Stomach (tissue), 4 donors: ENCODE measurements at regions not wholly inside any gene's neighbourhood (a gene's known extent, or its start where the extent isn't known, plus 50 kb on each side); places are given as distances from the start of the nearest gene placed in this dataset.

ENCODE experiments used
- EP300 ChIP-seq: sonication (generic); formaldehyde crosslinking; IDR thresholded peaks from one replicate; pipeline ENCODE4 v1.6.1; 2017; ENCODE audit warnings: antibody characterized with exemption
- POLR2A ChIP-seq, 4 donors: fragments of 450-650 bp; IDR thresholded peaks; one replicate each; pipeline ENCODE4 v1.6.1; 2016; ENCODE audit warnings: antibody characterized with exemption in 4 of 4, control low read depth in 2 of 4, mild to moderate bottlenecking in 1 of 4, moderate library complexity in 1 of 4
- POLR2AphosphoS5 ChIP-seq, 3 donors: sonication (generic); formaldehyde crosslinking; IDR thresholded peaks; one replicate each; pipeline ENCODE4 v1.6.1; 2016; ENCODE audit warnings: antibody characterized with exemption in 3 of 3
- TF ChIP-seq, protein P1 (sequence below), 7 experiments: fragments of 450-650 bp in 4 of 7; fragments of 200-600 bp in 3 of 7; sonication (generic) in 3 of 7; IDR thresholded peaks; one replicate each; pipeline ENCODE4 v1.5.1; 2016 to 2019; ENCODE audit warnings: antibody characterized with exemption in 7 of 7, control low read depth in 2 of 7, mild to moderate bottlenecking in 1 of 7

DNA sequence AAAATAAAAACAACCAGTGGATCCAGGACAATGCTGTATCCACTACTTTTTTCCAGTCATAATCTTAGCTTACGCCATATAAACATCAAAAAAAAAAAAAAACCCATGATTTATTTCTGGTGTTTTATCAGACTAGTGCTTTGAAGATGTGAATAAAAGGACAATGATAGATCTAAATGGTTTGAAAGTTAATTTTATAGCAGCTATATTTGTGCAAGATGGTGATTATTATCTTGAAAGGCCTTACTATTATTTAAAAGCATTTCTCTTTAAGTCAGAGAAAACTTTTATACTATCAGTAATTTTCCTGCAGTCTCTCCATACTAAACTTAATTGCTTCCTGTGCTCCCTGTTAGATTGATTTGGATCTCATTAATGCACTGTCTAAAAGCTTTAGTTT lies 670.3 kb downstream of the TBL1XR1 start:
- TF ChIP-seq POLR2AphosphoS5 (IDR thresholded peaks at IDR 0.05) (no peak), EP300 (no peak), POLR2A (IDR thresholded peaks at IDR 0.05) (no peak)
- TF ChIP-seq, protein P1, sequence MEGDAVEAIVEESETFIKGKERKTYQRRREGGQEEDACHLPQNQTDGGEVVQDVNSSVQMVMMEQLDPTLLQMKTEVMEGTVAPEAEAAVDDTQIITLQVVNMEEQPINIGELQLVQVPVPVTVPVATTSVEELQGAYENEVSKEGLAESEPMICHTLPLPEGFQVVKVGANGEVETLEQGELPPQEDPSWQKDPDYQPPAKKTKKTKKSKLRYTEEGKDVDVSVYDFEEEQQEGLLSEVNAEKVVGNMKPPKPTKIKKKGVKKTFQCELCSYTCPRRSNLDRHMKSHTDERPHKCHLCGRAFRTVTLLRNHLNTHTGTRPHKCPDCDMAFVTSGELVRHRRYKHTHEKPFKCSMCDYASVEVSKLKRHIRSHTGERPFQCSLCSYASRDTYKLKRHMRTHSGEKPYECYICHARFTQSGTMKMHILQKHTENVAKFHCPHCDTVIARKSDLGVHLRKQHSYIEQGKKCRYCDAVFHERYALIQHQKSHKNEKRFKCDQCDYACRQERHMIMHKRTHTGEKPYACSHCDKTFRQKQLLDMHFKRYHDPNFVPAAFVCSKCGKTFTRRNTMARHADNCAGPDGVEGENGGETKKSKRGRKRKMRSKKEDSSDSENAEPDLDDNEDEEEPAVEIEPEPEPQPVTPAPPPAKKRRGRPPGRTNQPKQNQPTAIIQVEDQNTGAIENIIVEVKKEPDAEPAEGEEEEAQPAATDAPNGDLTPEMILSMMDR (IDR thresholded peaks at IDR 0.05) = no peak
